ENCODE measurements at regions not wholly inside any gene's neighbourhood (a gene's known extent, or its start where the extent isn't known, plus 50 kb on each side); places are given as distances from the start of the nearest gene placed in this dataset.

- no peaks in the 10 kb centered on the region for H4K20me1 ChIP-seq (ENCODE audit: insufficient read depth)
- ChIA-PET POLR2A (ENCODE audit: unreplicated experiment) (interaction anchor here (0.7 kb wide), 1 partner anchor 257 kb away, joined by 4 read pairs; no protein-coding TSS in a partner anchor), CTCF (no interaction called here)
- no peak overlapping the region for H2AFZ ChIP-seq
- no peaks in the 10 kb centered on the region for H3K9me2 ChIP-seq (ENCODE audit: insufficient read depth)
- H3K4me1 ChIP-seq (replicated peaks; ENCODE audit: insufficient read depth): no peaks in the 10 kb centered on the region
- no peak overlapping the region for H3K4me3 ChIP-seq
- BruUV-seq (replicated peaks): no TSS peak
- no peaks in the 10 kb centered on the region for H3K9me3 ChIP-seq (ENCODE audit: insufficient read depth, low read depth)
- H3K36me3 ChIP-seq (ENCODE audit: low read depth): no peaks in the 10 kb centered on the region
- no peak for DNase-seq
- H3F3A ChIP-seq (ENCODE audit: insufficient read depth, low read depth): no peaks in the 10 kb centered on the region
- no peaks in the 10 kb centered on the region for H3K79me2 ChIP-seq (ENCODE audit: low read depth)
- H3K27ac ChIP-seq: no peak overlapping the region
- no peak for TF ChIP-seq EZH2 (IDR thresholded peaks at IDR 0.05; ENCODE audit: low read depth)
- no peak for TF ChIP-seq CTCF (conservative IDR thresholded peaks at IDR 0.05)
- intact Hi-C loops (cut with micrococcal nuclease; ENCODE audit: unreplicated experiment): no loop called here
- H3K27me3 ChIP-seq (ENCODE audit: insufficient read depth, low read depth): peaks cover 60% of the 10 kb centered on the region
- no peak overlapping the region for H3K4me2 ChIP-seq
Measured at GRCh38 chr18:75880266-75880665, 452.8 kb upstream of the SMIM21 start.

GRCh38 chr18:75879196-75879595 lies 451.7 kb upstream of the SMIM21 start:
- Histone ChIP-seq H3K9me2 (ENCODE audit: insufficient read depth) (no peaks in the 10 kb centered on the region), H3K4me1 (replicated peaks; ENCODE audit: insufficient read depth) (no peaks in the 10 kb centered on the region), H2AFZ (no peak overlapping the region), H3K27ac (no peak overlapping the region), H4K20me1 (ENCODE audit: insufficient read depth) (no peaks in the 10 kb centered on the region), H3K9me3 (ENCODE audit: insufficient read depth, low read depth) (no peaks in the 10 kb centered on the region), H3K4me2 (no peak overlapping the region), H3K27me3 (ENCODE audit: insufficient read depth, low read depth) (peaks cover 63% of the 10 kb centered on the region), H3K79me2 (ENCODE audit: low read depth) (no peaks in the 10 kb centered on the region), H3F3A (ENCODE audit: insufficient read depth, low read depth) (no peaks in the 10 kb centered on the region), H3K4me3 (no peak overlapping the region), H3K36me3 (ENCODE audit: low read depth) (no peaks in the 10 kb centered on the region)
- BruUV-seq (replicated peaks): no TSS peak
- ChIA-PET CTCF (no interaction called here), POLR2A (ENCODE audit: unreplicated experiment) (no interaction called here)
- DNase-seq: no peak
- TF ChIP-seq EZH2 (IDR thresholded peaks at IDR 0.05; ENCODE audit: low read depth): no peak
- no peak for TF ChIP-seq CTCF (conservative IDR thresholded peaks at IDR 0.05)
- intact Hi-C loops (cut with micrococcal nuclease; ENCODE audit: unreplicated experiment): no loop called here

- H3K27ac ChIP-seq: no peak overlapping the region
- H3K9me2 ChIP-seq (ENCODE audit: insufficient read depth): no peaks in the 10 kb centered on the region
- ChIA-PET POLR2A (ENCODE audit: unreplicated experiment) (no interaction called here), CTCF (no interaction called here)
- no peaks in the 10 kb centered on the region for H3K36me3 ChIP-seq (ENCODE audit: low read depth)
- no peak overlapping the region for H3K4me3 ChIP-seq
- H3K4me1 ChIP-seq (replicated peaks; ENCODE audit: insufficient read depth): no peaks in the 10 kb centered on the region
- no TSS peak for BruUV-seq (replicated peaks)
- H3K9me3 ChIP-seq (ENCODE audit: insufficient read depth, low read depth): no peaks in the 10 kb centered on the region
- peaks cover 72% of the 10 kb centered on the region for H3K27me3 ChIP-seq (ENCODE audit: insufficient read depth, low read depth)
- H3K4me2 ChIP-seq: no peak overlapping the region
- TF ChIP-seq EZH2 (IDR thresholded peaks at IDR 0.05; ENCODE audit: low read depth) (no peak), CTCF (conservative IDR thresholded peaks at IDR 0.05) (no peak)
- no peaks in the 10 kb centered on the region for H3F3A ChIP-seq (ENCODE audit: insufficient read depth, low read depth)
- no peaks in the 10 kb centered on the region for H4K20me1 ChIP-seq (ENCODE audit: insufficient read depth)
- no peak for DNase-seq
- H3K79me2 ChIP-seq (ENCODE audit: low read depth): no peaks in the 10 kb centered on the region
- intact Hi-C loops (cut with micrococcal nuclease; ENCODE audit: unreplicated experiment): no loop called here
- H2AFZ ChIP-seq: no peak overlapping the region
Measured at GRCh38 chr18:75875559-75875958, 448.1 kb upstream of the SMIM21 start.
